HG03159 (cell line): ENCODE measurements at regions not wholly inside any gene's neighbourhood (a gene's known extent, or its start where the extent isn't known, plus 50 kb on each side); places are given as distances from the start of the nearest gene placed in this dataset.
"Not testable (repeated sequence)": the region's sequence is repeated elsewhere in the genome, so short reads cannot be mapped to it uniquely, and the experiment has no call there.

Source experiments
- ATAC-seq: cut with Tn5 transposase; IDR thresholded peaks from one replicate; pipeline ENCODE4 v1.9.1; 2021; ENCODE audit warnings: mild to moderate bottlenecking, moderate library complexity; ENCODE audit not compliant: unreplicated experiment

- no peak for ATAC-seq
These were observed 218.6 kb upstream of the SLC7A11 start for GRCh38 chr4:138460477-138461414.

GRCh38 chr4:138458751-138459150 lies 216.6 kb upstream of the SLC7A11 start:
- ATAC-seq, result no peak

- not testable (repeated sequence) for ATAC-seq
These were observed 214.2 kb upstream of the SLC7A11 start for GRCh38 chr4:138456349-138456748.

GRCh38 chr4:138455097-138455496 lies 212.9 kb upstream of the SLC7A11 start:
- ATAC-seq, result no peak

- no peak for ATAC-seq
These were observed 210.7 kb upstream of the SLC7A11 start for GRCh38 chr4:138452826-138453225.

- ATAC-seq, result no peak
These were observed 209.1 kb upstream of the SLC7A11 start for GRCh38 chr4:138451276-138451663.

GRCh38 chr4:138450546-138451275 lies 208.6 kb upstream of the SLC7A11 start:
- no peak for ATAC-seq

- no peak for ATAC-seq
These were observed 207.8 kb upstream of the SLC7A11 start for GRCh38 chr4:138449938-138450337.

- ATAC-seq, result no peak
These were observed 206.0 kb upstream of the SLC7A11 start for GRCh38 chr4:138448169-138448568.

- no peak for ATAC-seq
These were observed 204.3 kb upstream of the SLC7A11 start for GRCh38 chr4:138446456-138446855.

GRCh38 chr4:138445098-138445497 lies 202.9 kb upstream of the SLC7A11 start:
- ATAC-seq, result no peak

GRCh38 chr4:138444260-138444659 lies 202.1 kb upstream of the SLC7A11 start:
- no peak for ATAC-seq

- ATAC-seq, result no peak
These were observed 197.0 kb upstream of the SLC7A11 start for GRCh38 chr4:138439143-138439581.

- no peak for ATAC-seq
These were observed 196.5 kb upstream of the SLC7A11 start for GRCh38 chr4:138438608-138439007.

GRCh38 chr4:138437263-138437851 lies 195.2 kb upstream of the SLC7A11 start:
- no peak for ATAC-seq

- ATAC-seq, result not testable (repeated sequence)
These were observed 193.6 kb upstream of the SLC7A11 start for GRCh38 chr4:138435733-138436132.

GRCh38 chr4:138435046-138435445 lies 192.9 kb upstream of the SLC7A11 start:
- not testable (repeated sequence) for ATAC-seq

- no peak for ATAC-seq
These were observed 186.5 kb upstream of the SLC7A11 start for GRCh38 chr4:138428611-138429010.

GRCh38 chr4:138426786-138427185 lies 184.6 kb upstream of the SLC7A11 start:
- no peak for ATAC-seq

- ATAC-seq, result no peak
These were observed 178.3 kb upstream of the SLC7A11 start for GRCh38 chr4:138420471-138420870.

GRCh38 chr4:138414202-138414601 lies 172.1 kb upstream of the SLC7A11 start:
- no peak for ATAC-seq
